NCI-H460 (cell line): ENCODE measurements at regions not wholly inside any gene's neighbourhood (a gene's known extent, or its start where the extent isn't known, plus 50 kb on each side); places are given as distances from the start of the nearest gene placed in this dataset.

Source experiments
- DNase-seq: peaks from one replicate; pipeline ENCODE4 v3.0.0-alpha.2; 2016; ENCODE audit warnings: low read depth; ENCODE audit errors: extremely low read depth

GRCh38 chr10:93177511-93177910 is 103.8 kb downstream of the CYP26A1 start:
- no peak for DNase-seq

GRCh38 chr10:93178226-93178625 is 104.5 kb downstream of the CYP26A1 start:
- DNase-seq = no peak

GRCh38 chr10:93180482-93180931 is 106.8 kb downstream of the CYP26A1 start:
- no peak for DNase-seq

- no peak for DNase-seq
These were observed 107.8 kb downstream of the CYP26A1 start for GRCh38 chr10:93181271-93182048.

GRCh38 chr10:93182049-93182327 is 108.3 kb downstream of the CYP26A1 start:
- DNase-seq = no peak

GRCh38 chr10:93182790-93183189 is 109.1 kb downstream of the CYP26A1 start:
- no peak for DNase-seq

GRCh38 chr10:93186653-93187052 is 113.0 kb downstream of the CYP26A1 start:
- DNase-seq = no peak

GRCh38 chr10:93189944-93190343 is 116.3 kb downstream of the CYP26A1 start:
- DNase-seq = no peak

- no peak for DNase-seq
These were observed 116.7 kb downstream of the CYP26A1 start for GRCh38 chr10:93190372-93190771.

- DNase-seq = no peak
These were observed 120.2 kb downstream of the CYP26A1 start for GRCh38 chr10:93193906-93194305.

- DNase-seq = peak; percentile 13
These were observed 124.9 kb downstream of the CYP26A1 start for GRCh38 chr10:93198401-93199131.

GRCh38 chr10:93199191-93199751 is 125.6 kb downstream of the CYP26A1 start:
- DNase-seq = peak; percentile 59

- DNase-seq = no peak
These were observed 131.1 kb downstream of the CYP26A1 start for GRCh38 chr10:93204494-93205485.

GRCh38 chr10:93206652-93207051 is 133.0 kb downstream of the CYP26A1 start:
- no peak for DNase-seq

- DNase-seq = no peak
These were observed 135.2 kb downstream of the CYP26A1 start for GRCh38 chr10:93208717-93209464.

- DNase-seq = no peak
These were observed 138.3 kb downstream of the CYP26A1 start for GRCh38 chr10:93211991-93212390.

GRCh38 chr10:93215312-93215711 is 141.6 kb downstream of the CYP26A1 start:
- DNase-seq = no peak

GRCh38 chr10:93216341-93216985 is 142.8 kb downstream of the CYP26A1 start:
- DNase-seq = no peak

GRCh38 chr10:93218386-93218785 is 144.7 kb downstream of the CYP26A1 start:
- DNase-seq = no peak
